Neural crest cell (in vitro differentiated cells): ENCODE measurements at regions not wholly inside any gene's neighbourhood (a gene's known extent, or its start where the extent isn't known, plus 50 kb on each side); places are given as distances from the start of the nearest gene placed in this dataset.

Experiments
- DNase-seq: peaks from one replicate; pipeline ENCODE4 v3.0.0; 2021; ENCODE audit warnings: low read depth, mixed read lengths, low spot score
- H3K27ac Mint-ChIP-seq: one replicate; pipeline ENCODE4 v1.8.0; 2021; ENCODE audit warnings: mild to moderate bottlenecking, mixed read lengths; ENCODE audit not compliant: unreplicated experiment
- H3K27me3 Mint-ChIP-seq: 2 replicates; pipeline ENCODE4 v1.8.0; 2021; ENCODE audit warnings: low read depth, mild to moderate bottlenecking, mixed read lengths
- H3K36me3 Mint-ChIP-seq: 2 replicates; pipeline ENCODE4 v1.8.0; 2021; ENCODE audit warnings: low read depth, mild to moderate bottlenecking, mixed read lengths
- H3K4me1 Mint-ChIP-seq: 2 replicates; pipeline ENCODE4 v1.8.0; 2021; ENCODE audit warnings: mixed read lengths
- H3K4me3 Mint-ChIP-seq: one replicate; pipeline ENCODE4 v1.8.0; 2021; ENCODE audit warnings: mild to moderate bottlenecking, mixed read lengths
- H3K9me3 Mint-ChIP-seq: 2 replicates; pipeline ENCODE4 v1.8.0; 2021; ENCODE audit warnings: mixed read lengths
- CTCF ChIP-seq: fragments of 200-600 bp; sonication (generic); conservative IDR thresholded peaks from 2 replicates; pipeline ENCODE4 v1.5.0; 2021; ENCODE audit warnings: antibody characterized with exemption, mild to moderate bottlenecking

GRCh38 chr6:164000276-164000675 is 585.8 kb downstream of the QKI start:
- Mint-ChIP-seq H3K27ac (no peak overlapping the region), H3K4me1 (no peaks in the 10 kb centered on the region), H3K4me3 (no peak overlapping the region), H3K27me3 (no peaks in the 10 kb centered on the region), H3K9me3 (peaks cover 12% of the 10 kb centered on the region), H3K36me3 (peaks cover 10% of the 10 kb centered on the region)
- DNase-seq: no peak
- no peak for TF ChIP-seq CTCF

- TF ChIP-seq CTCF: no peak
- H3K36me3 Mint-ChIP-seq: peaks cover 12% of the 10 kb centered on the region
- peaks cover 14% of the 10 kb centered on the region for H3K9me3 Mint-ChIP-seq
- H3K4me1 Mint-ChIP-seq: no peaks in the 10 kb centered on the region
- H3K27me3 Mint-ChIP-seq: no peaks in the 10 kb centered on the region
- no peak overlapping the region for H3K27ac Mint-ChIP-seq
- no peak overlapping the region for H3K4me3 Mint-ChIP-seq
- no peak for DNase-seq
These were observed 585.1 kb downstream of the QKI start for GRCh38 chr6:163999475-164000125.

- H3K36me3 Mint-ChIP-seq: peaks cover 9% of the 10 kb centered on the region
- no peaks in the 10 kb centered on the region for H3K4me1 Mint-ChIP-seq
These were observed 584.0 kb downstream of the QKI start for GRCh38 chr6:163998496-163998895.

GRCh38 chr6:163996491-163996890 is 582.0 kb downstream of the QKI start:
- no peaks in the 10 kb centered on the region for H3K4me1 Mint-ChIP-seq
- H3K4me3 Mint-ChIP-seq: no peak overlapping the region
- TF ChIP-seq CTCF: no peak
- H3K27ac Mint-ChIP-seq: no peak overlapping the region
- peaks cover 4% of the 10 kb centered on the region for H3K36me3 Mint-ChIP-seq
- peaks cover 9% of the 10 kb centered on the region for H3K9me3 Mint-ChIP-seq
- no peaks in the 10 kb centered on the region for H3K27me3 Mint-ChIP-seq
- DNase-seq: no peak

More at GRCh38 chr6:163998496-163998895, 584.0 kb downstream of the QKI start:
- no peak for DNase-seq
- Mint-ChIP-seq H3K27ac (no peak overlapping the region), H3K4me3 (no peak overlapping the region), H3K27me3 (no peaks in the 10 kb centered on the region), H3K9me3 (peaks cover 13% of the 10 kb centered on the region)
- no peak for TF ChIP-seq CTCF

GRCh38 chr6:163994566-163994965 is 580.0 kb downstream of the QKI start:
- peaks cover 4% of the 10 kb centered on the region for H3K36me3 Mint-ChIP-seq
- no peaks in the 10 kb centered on the region for H3K4me1 Mint-ChIP-seq
- DNase-seq: no peak
- TF ChIP-seq CTCF: no peak
- no peaks in the 10 kb centered on the region for H3K27me3 Mint-ChIP-seq
- peaks cover 9% of the 10 kb centered on the region for H3K9me3 Mint-ChIP-seq
- H3K4me3 Mint-ChIP-seq: no peak overlapping the region
- no peak overlapping the region for H3K27ac Mint-ChIP-seq
